Esophagus muscularis mucosa (tissue), 4 donors: ENCODE measurements at regions not wholly inside any gene's neighbourhood (a gene's known extent, or its start where the extent isn't known, plus 50 kb on each side); places are given as distances from the start of the nearest gene placed in this dataset.

Experiments used
- CTCF ChIP-seq, 3 experiments: fragments of 200-600 bp in 2 of 3; fragments of 450-650 bp in 1 of 3; sonication (generic) in 2 of 3; IDR thresholded peaks; one replicate each; pipeline ENCODE4 v1.5.1; 2017 to 2019; ENCODE audit warnings: antibody characterized with exemption in 3 of 3, mild to moderate bottlenecking in 2 of 3, moderate library complexity in 1 of 3
- EP300 ChIP-seq: sonication (generic); formaldehyde crosslinking; IDR thresholded peaks from one replicate; pipeline ENCODE4 v1.6.1; 2017; ENCODE audit warnings: antibody characterized with exemption
- POLR2A ChIP-seq: fragments of 450-650 bp; IDR thresholded peaks from one replicate; pipeline ENCODE4 v1.6.1; 2017; ENCODE audit warnings: antibody characterized with exemption, moderate library complexity, mild to moderate bottlenecking, low read depth
- POLR2AphosphoS5 ChIP-seq, 2 donors: sonication (generic); formaldehyde crosslinking; IDR thresholded peaks; one replicate each; pipeline ENCODE4 v1.6.1; 2017; ENCODE audit warnings: antibody characterized with exemption in 2 of 2

- TF ChIP-seq POLR2AphosphoS5 (IDR thresholded peaks at IDR 0.05) (no peak), EP300 (no peak), CTCF (IDR thresholded peaks at IDR 0.05) (no peak), POLR2A (no peak)
Observed at GRCh38 chr13:30844548-30845296, 61.3 kb upstream of the MEDAG start.
